ENCODE measurements at regions not wholly inside any gene's neighbourhood (a gene's known extent, or its start where the extent isn't known, plus 50 kb on each side); places are given as distances from the start of the nearest gene placed in this dataset.

DNA sequence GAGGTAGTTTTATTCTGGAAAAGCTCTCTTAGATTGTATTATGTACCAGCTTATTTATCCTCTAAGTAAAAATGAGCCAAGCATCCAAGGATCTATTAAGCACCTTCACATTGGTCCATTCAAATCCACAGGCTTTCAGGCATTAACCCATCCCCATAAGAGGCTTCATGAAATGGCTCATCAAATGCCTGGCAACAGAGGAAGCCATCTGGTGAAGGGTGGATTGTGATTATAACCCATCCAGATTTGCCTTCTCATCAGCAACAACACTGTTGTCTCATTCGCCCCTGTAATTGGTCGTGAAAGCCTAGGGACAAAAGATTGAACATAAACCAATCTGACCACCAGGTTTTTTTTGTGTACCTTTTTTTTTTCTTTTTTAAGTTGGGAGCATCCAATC is 134.3 kb upstream of the TACR1 start:
- H3K27me3 ChIP-seq (ENCODE audit: insufficient read depth, low read length), result no peaks in the 10 kb centered on the region
- H3K4me1 ChIP-seq (ENCODE audit: insufficient read depth, low read length), result no peaks in the 10 kb centered on the region
- no peak overlapping the region for H3K27ac ChIP-seq (ENCODE audit: low read depth, low read length)
- H4K20me1 ChIP-seq (ENCODE audit: insufficient read depth, low read length), result no peaks in the 10 kb centered on the region
- no peaks in the 10 kb centered on the region for H3K36me3 ChIP-seq (ENCODE audit: insufficient read depth, low read length)
- no peak overlapping the region for H2AFZ ChIP-seq (ENCODE audit: low read length)
- H3K4me3 ChIP-seq (ENCODE audit: insufficient read depth, low read length), result no peak overlapping the region
- no peak for DNase-seq (ENCODE audit: insufficient read length, low spot score, missing footprints)
- H3K79me2 ChIP-seq (ENCODE audit: insufficient read depth, low read length), result no peaks in the 10 kb centered on the region
- H3K9me3 ChIP-seq (ENCODE audit: low read depth, low read length), result no peaks in the 10 kb centered on the region
- no peak overlapping the region for H3K4me2 ChIP-seq (ENCODE audit: insufficient read depth, low read length)
- TF ChIP-seq, protein P1, sequence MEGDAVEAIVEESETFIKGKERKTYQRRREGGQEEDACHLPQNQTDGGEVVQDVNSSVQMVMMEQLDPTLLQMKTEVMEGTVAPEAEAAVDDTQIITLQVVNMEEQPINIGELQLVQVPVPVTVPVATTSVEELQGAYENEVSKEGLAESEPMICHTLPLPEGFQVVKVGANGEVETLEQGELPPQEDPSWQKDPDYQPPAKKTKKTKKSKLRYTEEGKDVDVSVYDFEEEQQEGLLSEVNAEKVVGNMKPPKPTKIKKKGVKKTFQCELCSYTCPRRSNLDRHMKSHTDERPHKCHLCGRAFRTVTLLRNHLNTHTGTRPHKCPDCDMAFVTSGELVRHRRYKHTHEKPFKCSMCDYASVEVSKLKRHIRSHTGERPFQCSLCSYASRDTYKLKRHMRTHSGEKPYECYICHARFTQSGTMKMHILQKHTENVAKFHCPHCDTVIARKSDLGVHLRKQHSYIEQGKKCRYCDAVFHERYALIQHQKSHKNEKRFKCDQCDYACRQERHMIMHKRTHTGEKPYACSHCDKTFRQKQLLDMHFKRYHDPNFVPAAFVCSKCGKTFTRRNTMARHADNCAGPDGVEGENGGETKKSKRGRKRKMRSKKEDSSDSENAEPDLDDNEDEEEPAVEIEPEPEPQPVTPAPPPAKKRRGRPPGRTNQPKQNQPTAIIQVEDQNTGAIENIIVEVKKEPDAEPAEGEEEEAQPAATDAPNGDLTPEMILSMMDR (IDR thresholded peaks at IDR 0.05; ENCODE audit: extremely low read depth, low read depth, low read length), result no peak

GRCh38 chr2:75328156-75328555 is 128.8 kb upstream of the TACR1 start:
- Histone ChIP-seq H3K9me3 (ENCODE audit: low read depth, low read length) (no peaks in the 10 kb centered on the region), H3K27ac (ENCODE audit: low read depth, low read length) (no peak overlapping the region), H4K20me1 (ENCODE audit: insufficient read depth, low read length) (no peaks in the 10 kb centered on the region), H3K4me1 (ENCODE audit: insufficient read depth, low read length) (no peaks in the 10 kb centered on the region), H3K27me3 (ENCODE audit: insufficient read depth, low read length) (peaks cover 9% of the 10 kb centered on the region), H2AFZ (ENCODE audit: low read length) (no peak overlapping the region), H3K4me3 (ENCODE audit: insufficient read depth, low read length) (no peak overlapping the region), H3K36me3 (ENCODE audit: insufficient read depth, low read length) (no peaks in the 10 kb centered on the region), H3K4me2 (ENCODE audit: insufficient read depth, low read length) (no peak overlapping the region), H3K79me2 (ENCODE audit: insufficient read depth, low read length) (no peaks in the 10 kb centered on the region)
- TF ChIP-seq, protein P1 (IDR thresholded peaks at IDR 0.05; ENCODE audit: extremely low read depth, low read depth, low read length), result no peak
- DNase-seq (ENCODE audit: insufficient read length, low spot score, missing footprints), result no peak

DNA sequence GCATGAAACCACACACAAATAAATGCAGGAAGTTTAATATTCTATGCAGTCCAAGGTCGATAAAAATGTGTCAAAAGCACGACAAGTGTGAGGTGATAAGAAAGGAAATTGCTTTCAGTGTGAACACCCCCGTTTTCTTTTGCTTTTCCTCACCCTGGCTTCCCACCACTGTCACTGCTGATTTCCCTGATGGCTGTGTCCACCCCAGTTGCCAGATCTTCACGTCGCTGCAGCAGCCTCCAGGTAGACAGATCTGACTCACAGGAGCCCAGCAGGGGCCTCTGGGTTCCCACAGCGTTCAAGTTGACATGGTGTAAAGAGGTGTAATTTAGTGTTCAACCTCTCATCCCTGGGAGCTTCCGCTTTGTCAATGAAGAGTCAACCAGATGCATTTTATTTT is 128.0 kb upstream of the TACR1 start:
- Histone ChIP-seq H3K79me2 (ENCODE audit: insufficient read depth, low read length) (no peaks in the 10 kb centered on the region), H3K4me1 (ENCODE audit: insufficient read depth, low read length) (no peaks in the 10 kb centered on the region), H3K4me2 (ENCODE audit: insufficient read depth, low read length) (no peak overlapping the region), H4K20me1 (ENCODE audit: insufficient read depth, low read length) (no peaks in the 10 kb centered on the region), H2AFZ (ENCODE audit: low read length) (no peak overlapping the region), H3K4me3 (ENCODE audit: insufficient read depth, low read length) (no peak overlapping the region), H3K36me3 (ENCODE audit: insufficient read depth, low read length) (no peaks in the 10 kb centered on the region), H3K9me3 (ENCODE audit: low read depth, low read length) (no peaks in the 10 kb centered on the region), H3K27me3 (ENCODE audit: insufficient read depth, low read length) (peaks cover 9% of the 10 kb centered on the region), H3K27ac (ENCODE audit: low read depth, low read length) (no peak overlapping the region)
- TF ChIP-seq, protein P1 (IDR thresholded peaks at IDR 0.05; ENCODE audit: extremely low read depth, low read depth, low read length), result no peak
- DNase-seq (ENCODE audit: insufficient read length, low spot score, missing footprints), result no peak

DNA sequence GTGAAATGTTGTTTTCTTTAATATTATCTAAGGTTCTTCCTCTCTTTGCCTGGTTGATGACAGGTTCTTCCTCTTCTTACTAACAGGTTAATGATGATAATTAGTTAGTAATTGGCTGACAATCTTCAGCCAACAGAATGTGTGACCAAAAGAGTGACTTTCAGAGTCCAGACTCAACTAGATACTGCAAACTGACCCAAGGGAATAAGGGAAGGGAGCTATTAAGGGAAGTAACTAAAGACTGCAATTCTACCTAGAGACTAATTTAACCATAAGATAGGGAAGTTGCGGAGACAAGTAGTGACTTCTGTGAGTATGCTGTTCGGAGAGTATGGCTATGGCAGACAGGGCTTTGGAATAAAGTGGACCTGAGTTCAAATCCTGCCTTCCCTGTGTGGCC is 127.3 kb upstream of the TACR1 start:
- no peak overlapping the region for H3K4me3 ChIP-seq (ENCODE audit: insufficient read depth, low read length)
- H4K20me1 ChIP-seq (ENCODE audit: insufficient read depth, low read length), result no peaks in the 10 kb centered on the region
- no peaks in the 10 kb centered on the region for H3K4me1 ChIP-seq (ENCODE audit: insufficient read depth, low read length)
- no peak overlapping the region for H3K27ac ChIP-seq (ENCODE audit: low read depth, low read length)
- TF ChIP-seq, protein P1 (IDR thresholded peaks at IDR 0.05; ENCODE audit: extremely low read depth, low read depth, low read length), result no peak
- peaks cover 9% of the 10 kb centered on the region for H3K27me3 ChIP-seq (ENCODE audit: insufficient read depth, low read length)
- no peak for DNase-seq (ENCODE audit: insufficient read length, low spot score, missing footprints)
- no peak overlapping the region for H2AFZ ChIP-seq (ENCODE audit: low read length)
- no peaks in the 10 kb centered on the region for H3K36me3 ChIP-seq (ENCODE audit: insufficient read depth, low read length)
- H3K4me2 ChIP-seq (ENCODE audit: insufficient read depth, low read length), result no peak overlapping the region
- no peaks in the 10 kb centered on the region for H3K9me3 ChIP-seq (ENCODE audit: low read depth, low read length)
- H3K79me2 ChIP-seq (ENCODE audit: insufficient read depth, low read length), result no peaks in the 10 kb centered on the region
